ENCODE measurements at regions not wholly inside any gene's neighbourhood (a gene's known extent, or its start where the extent isn't known, plus 50 kb on each side); places are given as distances from the start of the nearest gene placed in this dataset.

DNA sequence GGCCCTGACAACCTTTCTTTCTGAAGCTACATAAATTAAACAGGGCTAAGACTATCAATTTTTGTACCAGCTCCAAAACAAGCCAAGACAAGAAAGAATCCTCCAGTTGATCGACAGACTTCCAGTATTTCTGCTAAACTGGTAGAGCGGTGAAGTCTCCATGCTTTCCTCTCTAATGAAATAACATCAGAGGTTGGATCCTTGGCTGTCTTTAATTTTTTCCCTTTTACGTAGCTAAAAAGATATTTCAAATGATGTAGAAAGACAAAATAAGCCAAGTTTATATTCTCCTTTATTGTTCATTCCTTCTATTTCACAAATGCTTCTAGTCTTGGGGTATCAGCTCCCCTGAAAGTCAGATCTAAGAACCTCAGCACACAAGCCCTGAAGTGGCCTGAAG is 434.9 kb downstream of the NFIB start:
- TF ChIP-seq, protein P1, sequence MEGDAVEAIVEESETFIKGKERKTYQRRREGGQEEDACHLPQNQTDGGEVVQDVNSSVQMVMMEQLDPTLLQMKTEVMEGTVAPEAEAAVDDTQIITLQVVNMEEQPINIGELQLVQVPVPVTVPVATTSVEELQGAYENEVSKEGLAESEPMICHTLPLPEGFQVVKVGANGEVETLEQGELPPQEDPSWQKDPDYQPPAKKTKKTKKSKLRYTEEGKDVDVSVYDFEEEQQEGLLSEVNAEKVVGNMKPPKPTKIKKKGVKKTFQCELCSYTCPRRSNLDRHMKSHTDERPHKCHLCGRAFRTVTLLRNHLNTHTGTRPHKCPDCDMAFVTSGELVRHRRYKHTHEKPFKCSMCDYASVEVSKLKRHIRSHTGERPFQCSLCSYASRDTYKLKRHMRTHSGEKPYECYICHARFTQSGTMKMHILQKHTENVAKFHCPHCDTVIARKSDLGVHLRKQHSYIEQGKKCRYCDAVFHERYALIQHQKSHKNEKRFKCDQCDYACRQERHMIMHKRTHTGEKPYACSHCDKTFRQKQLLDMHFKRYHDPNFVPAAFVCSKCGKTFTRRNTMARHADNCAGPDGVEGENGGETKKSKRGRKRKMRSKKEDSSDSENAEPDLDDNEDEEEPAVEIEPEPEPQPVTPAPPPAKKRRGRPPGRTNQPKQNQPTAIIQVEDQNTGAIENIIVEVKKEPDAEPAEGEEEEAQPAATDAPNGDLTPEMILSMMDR (IDR thresholded peaks at IDR 0.05; ENCODE audit: low read depth, low read length, missing input control), result no peak
- TF ChIP-seq FOXA1 (IDR thresholded peaks at IDR 0.05), result no peak
- TF ChIP-seq, protein P2, sequence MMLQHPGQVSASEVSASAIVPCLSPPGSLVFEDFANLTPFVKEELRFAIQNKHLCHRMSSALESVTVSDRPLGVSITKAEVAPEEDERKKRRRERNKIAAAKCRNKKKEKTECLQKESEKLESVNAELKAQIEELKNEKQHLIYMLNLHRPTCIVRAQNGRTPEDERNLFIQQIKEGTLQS (IDR thresholded peaks at IDR 0.05), result no peak
- TF ChIP-seq, protein P3, sequence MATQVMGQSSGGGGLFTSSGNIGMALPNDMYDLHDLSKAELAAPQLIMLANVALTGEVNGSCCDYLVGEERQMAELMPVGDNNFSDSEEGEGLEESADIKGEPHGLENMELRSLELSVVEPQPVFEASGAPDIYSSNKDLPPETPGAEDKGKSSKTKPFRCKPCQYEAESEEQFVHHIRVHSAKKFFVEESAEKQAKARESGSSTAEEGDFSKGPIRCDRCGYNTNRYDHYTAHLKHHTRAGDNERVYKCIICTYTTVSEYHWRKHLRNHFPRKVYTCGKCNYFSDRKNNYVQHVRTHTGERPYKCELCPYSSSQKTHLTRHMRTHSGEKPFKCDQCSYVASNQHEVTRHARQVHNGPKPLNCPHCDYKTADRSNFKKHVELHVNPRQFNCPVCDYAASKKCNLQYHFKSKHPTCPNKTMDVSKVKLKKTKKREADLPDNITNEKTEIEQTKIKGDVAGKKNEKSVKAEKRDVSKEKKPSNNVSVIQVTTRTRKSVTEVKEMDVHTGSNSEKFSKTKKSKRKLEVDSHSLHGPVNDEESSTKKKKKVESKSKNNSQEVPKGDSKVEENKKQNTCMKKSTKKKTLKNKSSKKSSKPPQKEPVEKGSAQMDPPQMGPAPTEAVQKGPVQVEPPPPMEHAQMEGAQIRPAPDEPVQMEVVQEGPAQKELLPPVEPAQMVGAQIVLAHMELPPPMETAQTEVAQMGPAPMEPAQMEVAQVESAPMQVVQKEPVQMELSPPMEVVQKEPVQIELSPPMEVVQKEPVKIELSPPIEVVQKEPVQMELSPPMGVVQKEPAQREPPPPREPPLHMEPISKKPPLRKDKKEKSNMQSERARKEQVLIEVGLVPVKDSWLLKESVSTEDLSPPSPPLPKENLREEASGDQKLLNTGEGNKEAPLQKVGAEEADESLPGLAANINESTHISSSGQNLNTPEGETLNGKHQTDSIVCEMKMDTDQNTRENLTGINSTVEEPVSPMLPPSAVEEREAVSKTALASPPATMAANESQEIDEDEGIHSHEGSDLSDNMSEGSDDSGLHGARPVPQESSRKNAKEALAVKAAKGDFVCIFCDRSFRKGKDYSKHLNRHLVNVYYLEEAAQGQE (IDR thresholded peaks at IDR 0.05), result no peak
- TF ChIP-seq SP1 (IDR thresholded peaks at IDR 0.05), result no peak
- TF ChIP-seq, protein P4, sequence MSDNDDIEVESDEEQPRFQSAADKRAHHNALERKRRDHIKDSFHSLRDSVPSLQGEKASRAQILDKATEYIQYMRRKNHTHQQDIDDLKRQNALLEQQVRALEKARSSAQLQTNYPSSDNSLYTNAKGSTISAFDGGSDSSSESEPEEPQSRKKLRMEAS (IDR thresholded peaks at IDR 0.05), result no peak
